ENCODE measurements at regions not wholly inside any gene's neighbourhood (a gene's known extent, or its start where the extent isn't known, plus 50 kb on each side); places are given as distances from the start of the nearest gene placed in this dataset.

DNA sequence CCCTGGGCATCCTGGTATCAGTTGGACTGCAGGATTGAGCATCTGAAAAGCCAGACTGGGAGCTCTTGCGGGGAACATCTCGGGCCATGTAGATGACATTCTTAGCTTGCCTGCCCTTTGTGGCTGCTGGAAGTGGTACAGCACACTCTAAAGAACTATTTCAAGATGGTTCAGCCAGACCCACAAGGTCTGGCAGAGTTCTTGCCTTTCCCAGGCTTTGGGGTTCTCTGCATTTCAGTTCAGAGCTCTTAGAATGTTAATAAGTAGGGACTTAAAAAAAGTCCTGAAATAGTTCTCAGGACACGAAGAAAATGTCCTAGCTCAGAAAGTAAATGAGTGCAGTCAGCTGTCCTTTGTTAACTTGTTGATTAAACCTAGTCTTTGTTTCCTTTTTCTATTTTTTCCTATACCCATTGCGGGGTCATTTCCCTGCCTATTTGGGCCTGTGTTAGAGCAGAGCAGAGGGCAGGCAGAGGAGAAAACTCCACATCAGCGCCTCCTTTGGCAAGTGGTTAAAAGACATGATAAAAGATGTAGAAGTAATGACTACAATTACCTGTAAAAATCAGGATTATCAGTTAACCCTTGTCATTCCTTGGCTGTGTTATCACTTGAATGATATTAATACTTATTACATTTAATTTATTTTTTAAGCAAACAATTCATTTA lies 291.5 kb downstream of the ZSWIM6 start:
- DNase-seq = no peak

DNA sequence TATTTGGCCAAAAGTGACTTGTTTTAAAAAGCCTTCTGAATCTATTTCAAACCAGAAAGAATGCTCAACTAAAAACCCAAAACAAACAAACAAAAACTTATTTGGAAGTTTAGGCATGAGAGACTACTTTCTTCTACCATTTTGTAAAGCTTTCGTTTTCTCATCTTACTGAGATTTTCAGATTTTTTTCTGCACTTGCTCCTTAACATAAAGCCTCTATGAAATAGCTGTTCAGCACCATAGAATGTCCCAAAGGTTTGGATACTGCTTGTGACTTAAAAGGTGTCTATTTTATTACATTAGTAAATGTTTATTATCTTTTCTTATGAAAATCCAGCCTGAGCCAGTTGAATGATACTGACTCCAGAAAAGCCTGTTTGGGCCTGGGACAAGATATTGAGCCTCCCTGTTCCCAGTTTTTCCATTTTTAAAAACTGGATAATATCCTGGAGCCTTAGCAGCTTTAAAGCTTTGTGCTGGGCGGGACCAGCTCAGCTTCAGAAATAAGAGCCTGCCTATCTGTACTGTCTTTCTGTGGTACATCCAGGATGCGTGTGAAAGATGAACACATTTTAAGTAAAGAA lies 292.6 kb downstream of the ZSWIM6 start:
- DNase-seq = no peak

DNA sequence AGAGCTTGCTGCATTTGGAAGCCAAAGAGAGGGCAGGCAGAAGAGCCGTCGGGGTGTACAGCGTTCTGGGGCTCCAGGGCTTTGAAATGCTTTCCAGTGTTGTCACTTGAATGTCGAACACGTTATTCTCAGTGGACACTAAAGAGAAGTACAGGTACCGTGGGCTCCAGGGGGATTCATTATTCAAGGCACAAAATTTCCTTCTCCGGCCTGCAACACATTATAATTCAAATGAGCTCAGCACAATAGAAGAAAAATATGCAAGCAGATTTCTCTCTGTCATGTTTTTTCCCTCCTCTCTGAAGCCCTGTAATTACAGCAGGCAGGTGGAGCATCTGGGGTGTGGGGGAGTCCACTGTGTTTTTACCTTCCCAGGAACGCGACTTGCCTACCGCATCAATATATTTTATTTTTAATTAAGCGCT lies 293.1 kb downstream of the ZSWIM6 start:
- no peak for DNase-seq

DNA sequence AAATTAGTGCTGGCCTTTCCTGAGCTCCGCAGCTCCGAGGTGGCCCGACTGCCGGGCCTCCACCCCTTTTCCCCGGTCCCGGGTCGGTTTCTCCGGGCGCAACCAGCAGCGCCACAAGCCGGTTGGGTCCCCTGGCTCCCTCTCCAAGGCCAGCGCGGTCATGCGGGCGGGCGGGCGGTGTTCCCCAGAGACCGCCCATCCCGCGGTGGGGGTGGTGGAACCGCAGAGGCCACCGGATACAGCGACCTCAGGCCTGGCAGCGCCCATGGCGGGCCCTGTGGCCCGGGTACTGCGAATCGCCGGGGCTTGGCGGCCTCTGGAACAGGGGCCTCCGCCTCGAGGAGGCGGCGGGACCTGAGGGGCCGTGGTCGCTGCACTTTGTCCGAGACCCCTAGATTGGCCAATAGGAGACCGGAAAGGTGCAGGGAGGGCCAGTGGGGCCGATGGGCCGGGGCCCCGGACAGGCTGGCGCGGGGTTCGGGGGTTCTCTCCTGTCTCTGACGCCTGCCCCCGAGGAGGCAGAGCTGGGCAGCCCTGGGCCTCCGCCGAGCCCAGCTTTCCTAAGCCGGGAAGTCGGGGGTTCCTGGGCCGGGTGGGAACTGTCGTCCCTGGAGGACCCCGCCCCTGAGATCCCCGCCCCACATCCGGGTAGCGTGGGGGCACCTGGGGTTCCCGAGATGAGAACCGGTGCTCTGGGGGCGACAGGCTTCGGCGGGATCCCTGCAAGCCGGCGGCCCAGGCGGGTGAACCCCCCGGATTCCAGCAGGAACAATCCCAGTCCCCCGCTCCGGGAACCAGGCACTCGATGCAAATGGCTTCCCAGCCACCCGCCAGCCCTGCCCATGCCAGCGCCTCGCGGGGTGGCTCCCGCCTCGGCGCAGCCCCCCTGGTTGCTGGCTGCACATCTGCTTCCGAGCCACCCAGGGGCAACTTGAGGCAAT lies 293.9 kb downstream of the ZSWIM6 start:
- DNase-seq = no peak

DNA sequence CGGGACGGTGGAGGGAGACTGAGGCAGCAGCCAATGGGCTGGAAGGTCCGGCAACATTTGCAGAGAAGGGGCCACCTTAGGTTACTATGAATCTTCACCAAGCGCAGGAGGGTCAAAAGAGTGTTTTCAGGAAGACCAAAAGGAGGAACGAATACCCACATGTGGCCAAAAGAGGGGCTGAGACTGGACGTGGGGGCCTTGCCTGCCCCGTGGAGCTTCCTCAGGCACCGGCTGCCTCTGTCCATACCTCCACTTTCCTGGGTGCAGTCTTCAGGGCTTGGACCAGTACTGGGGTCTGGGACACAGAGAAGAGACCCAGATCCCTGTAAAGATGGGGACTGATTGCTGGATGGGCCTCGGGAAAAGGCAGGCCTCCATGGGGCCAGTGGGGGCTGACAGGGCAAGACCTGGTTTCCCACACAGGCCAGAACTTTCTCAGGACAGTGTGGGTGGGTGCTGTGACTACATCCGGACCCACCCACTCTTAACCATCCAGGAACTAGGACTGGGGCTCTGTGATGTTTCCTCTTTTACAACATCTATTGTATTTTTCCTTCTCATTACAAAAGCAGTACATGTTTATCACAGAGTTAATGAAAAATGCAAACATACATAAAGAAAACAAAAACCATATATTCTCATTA lies 294.7 kb downstream of the ZSWIM6 start:
- DNase-seq = no peak

DNA sequence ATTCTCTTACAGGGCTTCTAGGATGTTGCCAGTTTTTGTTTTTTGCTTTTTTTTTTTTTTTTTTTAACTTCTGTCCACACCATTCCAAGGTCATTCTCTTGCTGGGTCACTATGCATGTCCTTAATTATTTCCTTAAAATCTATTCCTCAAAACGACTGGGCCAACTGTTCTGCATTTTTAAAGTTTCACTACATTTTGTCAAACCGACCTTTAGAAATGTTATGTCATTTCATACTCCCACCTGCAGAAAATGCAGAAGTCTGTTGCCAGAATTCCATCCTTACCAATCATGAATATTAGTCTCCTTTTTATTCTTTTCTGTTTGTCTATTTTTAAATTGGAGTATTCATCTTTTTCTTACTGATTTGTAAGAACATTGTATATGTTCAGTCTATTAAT lies 295.5 kb downstream of the ZSWIM6 start:
- no peak for DNase-seq

DNA sequence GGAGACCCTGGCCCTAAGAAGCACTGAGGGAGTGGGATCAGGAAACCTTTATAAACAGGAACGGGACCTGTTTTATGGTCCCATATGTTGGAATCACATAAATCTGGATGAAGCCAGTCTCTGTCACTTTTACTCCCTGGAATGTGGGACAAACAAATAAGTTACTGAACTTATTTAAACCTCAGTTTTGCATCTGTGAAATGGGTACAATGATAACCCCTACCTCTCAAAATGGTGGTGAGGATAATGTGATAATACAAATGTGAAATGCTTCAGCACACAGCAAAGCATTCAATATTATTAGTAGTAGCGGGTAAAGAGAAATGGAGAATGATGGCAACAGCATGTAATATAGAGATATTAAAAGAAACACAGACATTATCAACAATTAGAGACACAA lies 298.9 kb downstream of the ZSWIM6 start:
- DNase-seq = no peak

DNA sequence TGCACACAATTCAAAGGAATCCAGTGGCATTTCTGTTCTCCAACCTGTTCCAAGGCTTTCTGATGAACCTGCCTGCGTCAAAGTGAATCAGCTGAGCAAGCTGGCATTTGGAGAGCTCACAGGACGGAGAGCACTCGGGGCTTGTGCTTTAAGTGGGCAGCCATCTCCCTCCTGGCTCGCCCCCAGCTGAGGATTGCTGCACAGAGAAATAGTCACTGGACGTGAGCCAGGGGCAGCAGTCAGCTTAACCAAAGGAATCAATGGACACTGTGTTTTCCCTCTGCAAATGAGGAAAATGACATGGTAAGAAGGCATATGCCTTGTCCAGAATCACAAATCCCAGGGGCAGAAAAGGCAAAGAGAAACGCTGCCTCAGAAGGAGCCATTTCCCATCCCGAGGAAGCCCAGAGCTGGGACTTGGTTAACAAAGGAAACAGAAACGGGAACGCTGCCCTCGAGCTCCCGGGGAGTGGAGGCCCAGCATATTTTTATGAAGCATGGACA lies 299.4 kb downstream of the ZSWIM6 start:
- DNase-seq = no peak

DNA sequence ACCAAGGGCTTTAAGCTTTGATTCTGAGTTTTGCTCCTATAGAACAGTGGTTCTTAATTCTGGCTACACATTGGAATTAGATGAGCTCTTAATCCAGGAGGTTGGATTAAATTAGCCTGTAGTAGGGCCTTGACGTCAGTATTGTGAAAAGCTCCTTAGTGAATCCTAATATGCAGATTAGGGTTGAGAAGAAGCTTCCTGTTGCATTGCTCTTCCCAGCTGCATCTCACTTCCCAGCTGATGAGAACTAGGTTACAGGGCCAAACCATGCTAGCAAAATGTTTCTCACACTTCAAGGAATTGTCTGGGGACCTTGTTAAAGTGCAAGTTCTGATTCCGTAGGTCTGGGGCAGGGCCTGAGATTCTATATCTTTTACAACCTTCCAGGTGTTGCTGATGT lies 300.0 kb downstream of the ZSWIM6 start:
- DNase-seq = no peak

DNA sequence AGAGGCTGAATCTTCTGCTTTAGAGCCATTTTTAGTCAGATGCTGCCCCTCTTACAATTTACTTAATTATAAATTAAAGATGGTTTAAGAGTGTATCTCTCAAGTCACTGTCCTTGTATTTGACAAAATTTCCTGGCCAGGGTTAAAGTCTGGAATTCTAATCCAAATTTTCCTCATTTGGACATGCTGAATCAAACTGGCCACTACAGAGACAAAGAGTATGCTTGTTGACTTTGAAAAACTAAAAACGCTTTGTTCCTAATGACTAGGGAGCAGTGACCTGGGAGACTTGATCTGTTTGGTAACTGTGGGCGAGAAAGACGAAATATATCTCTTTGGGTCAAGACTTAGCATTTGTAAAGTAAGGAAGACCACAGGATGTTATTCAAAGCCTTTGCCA lies 303.2 kb downstream of the ZSWIM6 start:
- DNase-seq = no peak

DNA sequence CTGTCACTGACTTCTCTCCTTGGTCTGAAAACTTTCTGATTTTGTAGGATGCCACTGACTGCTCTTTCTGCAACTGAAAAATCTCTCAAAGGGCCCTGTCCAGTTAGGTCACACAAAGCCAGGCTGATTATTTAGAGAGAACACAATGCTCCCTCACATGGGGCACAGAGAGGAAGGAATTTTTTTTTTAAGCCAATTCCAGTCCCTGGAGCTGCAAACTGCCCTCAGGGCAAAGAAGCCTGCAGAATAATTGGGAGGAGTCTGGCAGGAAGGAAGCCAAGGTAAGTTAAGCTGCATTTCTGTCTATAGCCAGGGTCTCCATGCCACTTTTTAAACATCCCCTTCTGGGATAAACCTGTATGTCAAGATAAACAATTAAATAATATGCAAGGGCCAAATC lies 305.5 kb downstream of the ZSWIM6 start:
- DNase-seq = no peak

DNA sequence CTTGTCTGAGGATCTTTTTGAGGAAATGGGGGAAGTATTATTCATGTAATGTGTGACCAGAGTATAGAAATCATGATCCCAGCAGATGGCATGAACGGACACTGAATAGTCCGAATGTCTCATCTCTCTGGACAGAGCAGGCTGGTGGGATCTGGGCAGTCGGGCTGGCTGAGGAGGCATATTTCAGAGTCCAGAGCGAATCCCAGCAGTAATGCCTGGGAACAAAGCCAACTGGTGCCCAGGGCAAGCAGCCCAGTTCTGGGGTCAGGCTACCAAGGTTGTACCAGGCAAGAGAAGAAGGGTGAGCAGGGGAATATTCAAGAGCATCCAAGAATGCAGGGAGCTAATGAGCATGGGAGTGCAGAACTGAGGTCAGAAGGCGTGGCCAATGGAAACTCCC lies 306.4 kb downstream of the ZSWIM6 start:
- no peak for DNase-seq

DNA sequence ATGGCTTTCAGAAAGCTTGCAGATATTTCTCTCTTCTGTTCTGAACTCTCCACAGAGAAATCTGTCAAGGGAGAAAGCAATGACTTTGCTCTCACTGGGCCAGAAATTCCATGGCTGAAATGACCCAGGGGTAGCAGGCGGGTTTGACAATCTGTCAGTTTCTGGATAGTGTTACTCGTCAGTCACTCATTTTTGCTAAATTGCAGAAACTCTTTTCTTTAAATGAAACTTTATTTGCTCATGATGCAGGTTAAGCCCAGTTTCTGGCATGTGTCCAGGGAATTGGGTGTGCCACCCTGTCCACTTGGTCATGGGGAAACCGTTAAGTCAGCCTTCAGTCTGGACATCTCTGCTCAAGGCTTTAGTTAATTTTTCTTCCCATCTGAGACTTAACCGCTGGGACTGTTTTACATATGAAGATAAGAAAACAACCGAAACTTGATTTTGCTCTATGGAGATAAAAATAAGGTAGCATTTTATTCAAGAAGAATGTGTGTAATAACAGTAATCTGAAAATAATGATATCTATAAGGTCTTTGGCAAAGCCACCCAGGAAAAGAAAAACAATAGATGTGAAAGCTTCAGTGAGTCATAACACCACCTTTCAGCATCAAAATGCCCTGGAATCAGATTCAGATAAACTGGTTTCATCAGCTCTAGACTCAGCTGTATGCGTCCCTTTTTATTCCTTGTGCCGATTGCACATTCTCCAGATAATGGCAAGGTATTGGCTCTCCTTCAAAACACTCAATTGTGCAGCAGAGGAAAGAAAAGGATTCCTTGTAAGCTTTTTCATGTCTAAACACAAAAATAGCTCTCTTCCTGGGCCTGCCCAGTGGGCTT lies 308.3 kb downstream of the ZSWIM6 start:
- no peak for DNase-seq

DNA sequence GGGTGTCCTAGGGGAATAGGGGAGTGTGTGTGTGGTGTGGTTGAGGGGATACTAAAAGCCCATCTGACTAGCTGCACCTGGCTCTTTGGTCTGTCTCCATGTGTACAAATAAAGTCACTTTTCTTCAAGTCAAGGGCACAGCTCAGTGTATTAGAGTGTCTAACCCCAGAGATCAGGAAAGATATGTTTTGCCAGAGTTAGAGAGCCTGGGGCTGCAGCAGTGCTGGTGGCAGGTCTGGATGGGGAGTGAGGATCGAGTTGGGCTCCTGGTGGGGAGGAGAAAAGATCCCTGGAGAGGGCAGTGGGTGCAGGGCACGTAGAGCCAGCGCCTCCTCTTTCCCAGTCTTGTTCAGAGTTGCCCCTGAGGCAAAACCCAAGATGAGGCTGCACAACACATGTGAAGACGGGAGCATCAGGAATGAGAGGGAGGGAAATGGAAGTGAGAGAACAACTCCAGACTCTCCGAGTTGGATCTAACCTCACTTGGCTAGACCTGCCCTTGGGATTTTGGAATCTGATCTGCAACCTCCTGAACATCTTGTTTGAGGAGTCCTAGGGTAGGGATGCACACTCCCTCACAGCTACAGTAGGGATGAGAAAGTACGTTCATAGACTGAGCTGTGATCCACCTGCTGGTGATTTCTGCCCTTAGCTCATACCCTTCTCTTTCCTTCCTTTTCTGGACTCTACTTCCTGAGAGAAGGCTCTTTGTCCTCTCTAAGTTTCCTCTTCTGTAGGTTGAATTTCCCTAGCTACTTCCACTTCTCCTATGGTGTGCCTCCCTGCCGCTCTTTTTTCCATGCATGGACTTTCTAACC lies 309.9 kb downstream of the ZSWIM6 start:
- DNase-seq = no peak

DNA sequence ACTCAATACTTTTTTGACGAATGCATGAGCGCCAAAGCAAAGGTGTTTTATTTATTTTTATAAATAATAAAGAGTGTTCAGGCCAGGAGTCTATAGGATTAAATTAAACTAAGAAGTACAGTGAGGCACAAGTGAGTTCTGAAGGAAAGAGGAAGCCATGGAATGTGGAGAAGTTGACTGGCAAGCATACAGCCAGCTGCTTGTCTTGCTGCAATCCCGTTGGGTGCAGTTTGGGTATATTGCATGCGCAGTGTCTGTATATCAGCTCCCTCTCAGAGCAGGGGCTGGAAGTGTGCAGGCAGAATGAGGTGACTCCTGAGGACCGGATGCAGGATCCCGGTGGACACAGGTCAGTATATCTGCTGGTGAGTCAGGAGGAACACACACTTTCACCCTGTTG lies 315.6 kb downstream of the ZSWIM6 start:
- no peak for DNase-seq

DNA sequence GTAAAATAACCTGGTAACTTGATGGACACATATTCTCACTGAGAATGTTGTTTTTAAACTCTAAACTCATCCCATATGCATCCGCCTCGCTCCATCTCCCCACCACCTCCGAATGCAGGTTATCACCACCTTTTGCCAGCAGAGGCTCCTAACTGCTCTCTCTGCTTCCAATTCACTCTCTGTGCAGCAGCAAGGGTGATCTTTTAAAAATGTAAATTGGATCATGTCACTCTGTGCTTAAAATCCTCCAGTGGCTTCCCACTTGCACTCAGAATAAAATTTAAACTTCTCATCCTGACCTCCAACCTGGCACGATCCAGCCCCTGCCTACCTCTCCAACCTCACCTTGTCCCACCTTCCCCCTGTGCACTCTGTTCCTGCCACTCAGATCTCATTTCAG lies 317.2 kb downstream of the ZSWIM6 start:
- no peak for DNase-seq

DNA sequence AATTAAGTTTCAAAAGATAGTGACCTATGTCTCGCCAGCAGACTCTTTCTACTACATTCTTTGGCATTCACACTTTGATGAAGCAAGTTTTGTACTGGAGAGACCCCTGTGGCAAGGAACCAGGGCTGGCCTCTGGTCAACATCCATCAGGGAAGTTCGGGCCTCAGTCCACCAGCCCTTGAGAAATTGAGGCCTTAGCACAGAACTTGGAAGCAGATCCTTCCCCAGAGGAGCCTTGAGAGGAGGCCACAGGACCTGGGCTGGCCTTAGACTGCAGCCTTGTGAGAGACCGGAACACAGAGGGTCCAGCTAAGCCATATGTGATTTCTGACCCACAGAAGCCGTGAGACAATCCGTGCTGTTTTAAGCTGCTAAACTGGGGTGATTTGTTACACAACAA lies 317.9 kb downstream of the ZSWIM6 start:
- DNase-seq = no peak

DNA sequence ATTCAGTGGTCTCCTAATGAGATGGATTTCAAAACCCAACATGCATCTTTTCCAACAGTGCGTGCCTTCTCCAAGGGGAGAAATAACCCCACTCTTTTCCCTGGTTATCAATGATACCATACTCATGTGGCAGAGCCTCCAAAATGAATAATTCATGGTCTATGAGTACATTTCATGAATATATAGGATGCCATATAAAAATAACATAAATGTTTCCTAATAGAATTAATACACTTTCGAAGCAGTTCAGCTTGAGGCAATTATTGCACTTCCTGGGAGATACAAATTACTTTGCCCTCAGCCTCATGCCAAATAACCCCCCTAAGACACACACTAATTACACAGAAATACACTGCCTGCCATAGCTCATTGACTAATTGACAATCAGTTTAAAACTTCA lies 318.6 kb downstream of the ZSWIM6 start:
- no peak for DNase-seq

DNA sequence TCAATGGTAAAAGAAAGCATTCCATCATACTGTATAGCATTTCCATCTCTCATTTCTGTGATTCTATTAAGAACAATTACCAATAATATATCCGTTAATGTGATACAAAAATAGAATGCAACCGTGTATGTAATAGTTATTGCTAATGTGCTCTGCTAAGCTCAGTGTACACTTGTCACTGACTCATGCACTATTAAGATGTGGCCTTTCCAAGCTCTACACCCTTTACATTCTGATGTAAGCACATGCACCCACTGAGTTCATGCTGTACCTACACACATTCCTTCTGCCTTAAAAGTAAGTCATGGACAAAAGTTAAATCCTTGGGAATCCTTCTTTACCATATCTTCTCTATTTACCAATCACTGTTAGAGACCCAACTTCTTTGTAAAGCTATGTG lies 319.1 kb downstream of the ZSWIM6 start:
- no peak for DNase-seq

DNA sequence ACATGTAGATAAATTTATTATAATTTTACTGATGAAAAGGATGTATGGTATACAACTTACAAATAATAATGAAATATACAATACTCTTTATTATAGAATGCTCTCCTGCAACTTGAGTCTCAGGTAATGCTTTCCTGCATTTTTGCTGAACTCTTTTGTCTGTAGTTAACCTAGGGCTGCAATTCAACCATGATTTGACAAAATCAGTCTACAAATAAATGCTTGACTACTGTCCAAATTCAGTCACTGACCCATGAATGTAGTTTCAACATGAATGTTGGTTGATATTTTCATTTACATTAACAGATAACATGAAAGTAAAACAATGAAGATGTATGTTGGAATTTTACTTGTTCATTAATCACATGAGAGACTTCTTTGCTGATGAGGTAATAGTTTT lies 320.9 kb downstream of the ZSWIM6 start:
- no peak for DNase-seq

DNA sequence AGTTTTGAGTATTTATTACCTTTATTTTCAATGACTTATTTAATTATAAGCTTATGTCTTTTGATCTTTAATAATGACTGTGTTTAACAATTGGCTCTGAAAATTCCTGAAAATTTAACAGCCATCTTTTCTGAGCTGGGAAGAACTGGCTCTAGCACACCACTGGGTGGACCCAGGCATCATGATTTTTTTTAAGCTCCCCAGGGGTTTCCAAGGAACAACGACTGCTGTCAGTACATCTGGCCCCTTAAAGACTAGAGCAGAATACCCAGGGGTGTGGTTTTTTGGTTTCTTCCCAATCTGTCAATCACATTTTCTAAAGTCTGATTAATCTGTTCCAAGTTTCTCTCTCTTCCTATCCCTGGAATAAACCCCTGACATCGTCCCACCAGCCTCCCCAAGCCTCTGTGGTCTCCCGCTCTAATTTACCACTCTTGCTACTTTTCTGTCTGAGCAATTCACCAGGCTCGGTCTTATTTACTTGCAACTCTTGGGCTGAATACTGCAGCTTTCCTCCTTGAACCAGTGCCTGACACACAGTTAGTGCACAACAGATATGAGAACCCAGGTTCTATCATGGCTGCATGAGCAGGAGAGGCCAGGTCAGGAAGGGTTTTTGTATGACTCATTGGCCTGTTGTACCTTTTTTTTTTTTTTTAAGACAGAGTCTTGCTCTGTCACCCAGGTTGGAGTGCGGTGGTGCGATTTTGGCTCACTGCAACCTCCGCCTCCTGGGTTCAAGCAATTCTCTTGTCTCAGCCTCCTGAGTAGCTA lies 321.9 kb downstream of the ZSWIM6 start:
- no peak for DNase-seq
